IMR-90 (cell line): ENCODE measurements at regions not wholly inside any gene's neighbourhood (a gene's known extent, or its start where the extent isn't known, plus 50 kb on each side); places are given as distances from the start of the nearest gene placed in this dataset.

Experiments
- ATAC-seq: fragments of 200-7000 bp; cut with Tn5 transposase; 2 replicates; pipeline ENCODE4 v1.9.1; 2020; ENCODE audit warnings: low read depth, mild to moderate bottlenecking, moderate library complexity
- BruUV-seq: library from RNA; stranded (reverse); fragments of 400-500 nt; replicated peaks from 2 replicates; lab custom pipeline; 2021; lab: Mats Ljungman, UMichigan
- CTCF ChIA-PET: fragments of 300-600 bp; formaldehyde crosslinking; extraction: SDS; loops from one replicate; lab custom pipeline; 2021; ENCODE audit warnings: antibody characterized with exemption; lab: Yijun Ruan, JAX
- POLR2A ChIA-PET: fragments of 300-600 bp; sonication (Branson Sonifier 250); formaldehyde crosslinking; loops from one replicate; lab custom pipeline; 2022; ENCODE audit warnings: antibody characterized with exemption; ENCODE audit not compliant: unreplicated experiment; lab: Charles Lee
- DNase-seq: peaks from one replicate; pipeline ENCODE4 v3.0.0; 2013
- H2AFZ ChIP-seq: replicated peaks from 2 replicates; pipeline ENCODE3; 2013; ENCODE audit warnings: low read length, mild to moderate bottlenecking; ENCODE audit not compliant: poor library complexity
- H2AK5ac ChIP-seq: 2 replicates; pipeline ENCODE4 v1.6.1; 2013; ENCODE audit warnings: low read depth, low read length, inconsistent platforms
- H2AK9ac ChIP-seq: replicated peaks from 2 replicates; pipeline ENCODE3; 2013; ENCODE audit warnings: mild to moderate bottlenecking, low read depth, low read length, moderate library complexity; ENCODE audit not compliant: poor library complexity
- H2BK120ac ChIP-seq: 2 replicates; pipeline ENCODE4 v1.6.1; 2013; ENCODE audit warnings: low read depth, low read length, inconsistent platforms
- H2BK15ac ChIP-seq: 3 replicates; pipeline ENCODE4 v1.6.1; 2013; ENCODE audit warnings: low read depth, low read length, inconsistent platforms
- H2BK20ac ChIP-seq: 2 replicates; pipeline ENCODE4 v1.6.1; 2013; ENCODE audit warnings: low read depth, mild to moderate bottlenecking, inconsistent platforms, low read length, moderate library complexity
- H2BK5ac ChIP-seq: 2 replicates; pipeline ENCODE4 v1.6.1; 2013; ENCODE audit warnings: mild to moderate bottlenecking, low read depth, low read length, inconsistent platforms; ENCODE audit not compliant: poor library complexity, severe bottlenecking
- H3K14ac ChIP-seq: replicated peaks from 2 replicates; pipeline ENCODE4 v1.6.1; 2013; ENCODE audit warnings: low read depth, low read length, inconsistent platforms
- H3K18ac ChIP-seq: 2 replicates; pipeline ENCODE4 v1.6.1; 2013; ENCODE audit warnings: low read depth, low read length, control low read depth
- H3K23ac ChIP-seq: 2 replicates; pipeline ENCODE4 v1.6.1; 2013; ENCODE audit warnings: low read depth, low read length, inconsistent platforms
- H3K27ac ChIP-seq: 2 replicates; pipeline ENCODE4 v1.5.1; 2013; ENCODE audit warnings: mild to moderate bottlenecking, control low read depth, low read length; ENCODE audit not compliant: insufficient read depth
- H3K27me3 ChIP-seq: 2 replicates; pipeline ENCODE4 v1.6.1; 2013; ENCODE audit warnings: low read length; ENCODE audit not compliant: control insufficient read depth, insufficient read depth
- H3K36me3 ChIP-seq: 2 replicates; pipeline ENCODE4 v1.6.1; 2013; ENCODE audit warnings: low read length, mixed read lengths; ENCODE audit not compliant: control insufficient read depth, insufficient read depth
- H3K4ac ChIP-seq: 2 replicates; pipeline ENCODE4 v1.6.1; 2013; ENCODE audit warnings: low read depth, low read length, inconsistent platforms
- H3K4me1 ChIP-seq: 2 replicates; pipeline ENCODE4 v1.6.1; 2013; ENCODE audit warnings: low read length, mixed read lengths; ENCODE audit not compliant: control insufficient read depth, insufficient read depth
- H3K4me2 ChIP-seq: 2 replicates; pipeline ENCODE4 v1.6.1; 2013; ENCODE audit warnings: low read depth, mild to moderate bottlenecking, control low read depth, low read length, moderate library complexity
- H3K4me3 ChIP-seq: 2 replicates; pipeline ENCODE4 v1.5.1; 2013; ENCODE audit warnings: low read depth, mild to moderate bottlenecking, control low read depth, low read length, moderate library complexity; ENCODE audit not compliant: insufficient read depth
- H3K56ac ChIP-seq: 2 replicates; pipeline ENCODE4 v1.6.1; 2013; ENCODE audit warnings: low read length, inconsistent platforms; ENCODE audit not compliant: insufficient read depth; ENCODE audit errors: extremely low read depth
- H3K79me1 ChIP-seq, 2 experiments: 2 replicates each; pipeline ENCODE4 v1.6.1; 2013; ENCODE audit warnings: low read length in 2 of 2, inconsistent platforms in 1 of 2, low read depth in 1 of 2
- H3K9ac ChIP-seq: 2 replicates; pipeline ENCODE4 v1.6.1; 2013; ENCODE audit warnings: low read depth, low read length, control low read depth
- H3K9me1 ChIP-seq: 2 replicates; pipeline ENCODE4 v1.6.1; 2013; ENCODE audit warnings: low read length, inconsistent platforms; ENCODE audit not compliant: insufficient read depth
- H3K9me3 ChIP-seq: 2 replicates; pipeline ENCODE4 v1.6.1; 2013; ENCODE audit warnings: low read length; ENCODE audit not compliant: control insufficient read depth, insufficient read depth
- H4K20me1 ChIP-seq: 2 replicates; pipeline ENCODE4 v1.6.1; 2013; ENCODE audit warnings: low read length, inconsistent platforms; ENCODE audit not compliant: insufficient read depth
- H4K5ac ChIP-seq: 2 replicates; pipeline ENCODE4 v1.6.1; 2013; ENCODE audit warnings: mild to moderate bottlenecking, low read depth, low read length, control low read depth
- H4K8ac ChIP-seq, 2 experiments: 2 replicates each; pipeline ENCODE4 v1.6.1; 2013; ENCODE audit warnings: low read depth in 2 of 2, low read length in 2 of 2, control low read depth in 1 of 2, inconsistent platforms in 1 of 2
- H4K91ac ChIP-seq: 2 replicates; pipeline ENCODE4 v1.6.1; 2013; ENCODE audit warnings: low read depth, low read length, inconsistent platforms; ENCODE audit not compliant: insufficient read depth
- BHLHE40 ChIP-seq: fragments of 150-350 bp; IDR thresholded peaks from 2 replicates; pipeline ENCODE4 v1.6.1; 2016; ENCODE audit warnings: mild to moderate bottlenecking, low read depth, low read length
- CEBPB ChIP-seq: IDR thresholded peaks from 2 replicates; pipeline ENCODE4 v1.6.1; 2012; ENCODE audit warnings: low read depth, low read length, improper control_type of control experiment
- ELK1 ChIP-seq: fragments of 150-350 bp; IDR thresholded peaks from 2 replicates; pipeline ENCODE4 v1.6.1; 2016; ENCODE audit warnings: low read depth, mild to moderate bottlenecking, low read length, moderate library complexity, borderline replicate concordance
- FOS ChIP-seq: fragments of 150-350 bp; IDR thresholded peaks from 2 replicates; pipeline ENCODE4 v1.6.1; 2016; ENCODE audit warnings: low read depth, low read length
- MAFK ChIP-seq: IDR thresholded peaks from 2 replicates; pipeline ENCODE4 v1.6.1; 2012; ENCODE audit warnings: low read depth, low read length, improper control_type of control experiment
- MAZ ChIP-seq: IDR thresholded peaks from 2 replicates; pipeline ENCODE4 v1.6.1; 2012; ENCODE audit warnings: low read depth, mild to moderate bottlenecking, low read length, improper control_type of control experiment, moderate library complexity, borderline replicate concordance
- MXI1 ChIP-seq: IDR thresholded peaks from 2 replicates; pipeline ENCODE4 v1.6.1; 2012; ENCODE audit warnings: low read depth, mild to moderate bottlenecking, low read length, moderate library complexity, borderline replicate concordance
- NFE2L2 ChIP-seq: fragments of 150-350 bp; IDR thresholded peaks from 2 replicates; pipeline ENCODE4 v1.6.1; 2016; ENCODE audit warnings: low read depth, mild to moderate bottlenecking, low read length
- POLR2A ChIP-seq: IDR thresholded peaks from 2 replicates; pipeline ENCODE4 v1.6.1; 2012; ENCODE audit warnings: mild to moderate bottlenecking, low read depth, low read length
- RCOR1 ChIP-seq: IDR thresholded peaks from 2 replicates; pipeline ENCODE4 v1.6.1; 2012; ENCODE audit warnings: mild to moderate bottlenecking, low read length, improper control_type of control experiment; ENCODE audit not compliant: insufficient replicate concordance
- WGBS, 2 experiments: methylation state at CpG; one replicate each; pipeline versions ENCODE4 v1.1.5 to v1.1.7; 2013; ENCODE audit warnings: missing lambda C conversion rate in 2 of 2; ENCODE audit not compliant: insufficient read length in 1 of 2; ENCODE audit errors: extremely low coverage in 2 of 2; 5-methylcytosine and 5-hydroxymethylcytosine counted together
- dilution Hi-C: fragments of 300-500 bp; cut with HindIII; formaldehyde crosslinking; loops from one replicate; pipeline ENCODE4 v1.14.3; 2018; ENCODE audit warnings: low sequenced_read_pairs; ENCODE audit not compliant: unreplicated experiment
- in situ Hi-C: fragments of 300-500 bp; cut with MboI; formaldehyde crosslinking; loops from 3 replicates; pipeline ENCODE4 v1.14.3; 2019; ENCODE audit warnings: low sequenced_read_pairs, inconsistent platforms, mixed read lengths
- intact Hi-C: fragments of 100-400 bp; cut with micrococcal nuclease; formaldehyde crosslinking; loops from 2 replicates; pipeline ENCODE4 v1.10.0; 2022

DNA sequence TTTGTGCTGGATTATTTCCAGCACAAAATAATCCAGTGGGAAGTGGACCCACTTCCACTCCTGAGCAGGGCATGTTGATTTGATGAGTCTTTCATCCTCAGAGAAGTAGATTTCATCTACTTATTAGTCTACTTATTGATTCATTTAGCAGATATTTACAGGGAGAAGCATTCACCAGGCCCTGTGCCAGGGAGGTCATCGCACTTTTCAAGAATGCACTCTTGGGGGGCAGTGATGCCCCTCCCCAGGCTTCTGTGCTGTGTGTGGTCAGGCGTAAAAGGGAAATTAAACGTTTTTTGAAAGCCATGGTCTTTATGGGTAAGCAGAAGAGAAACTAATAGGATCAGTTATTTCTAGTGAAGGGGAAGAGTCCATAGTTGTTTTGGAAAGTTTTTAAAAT is 610.7 kb upstream of the TMEM132C start:
- H2BK15ac ChIP-seq, result no peak overlapping the region
- H3K9me3 ChIP-seq, result peaks cover 4% of the 10 kb centered on the region; the same call in 1 of the 2 replicates
- dilution Hi-C loops (no loop called here), intact Hi-C loops (no loop called here), in situ Hi-C loops (no loop called here)
- peak overlapping the region in 1 of 2 experiments; percentile 2; a peak in 1 of 4 replicates for H4K8ac ChIP-seq
- H3K4ac ChIP-seq, result no peak overlapping the region
- H3K27ac ChIP-seq, result no peak overlapping the region
- no TSS peak for BruUV-seq
- ATAC-seq (no peak), DNase-seq (no peak)
- H3K4me3 ChIP-seq, result no peak overlapping the region
- peak overlapping the region; percentile 48; the same call in 1 of the 2 replicates for H2BK120ac ChIP-seq
- H2BK20ac ChIP-seq, result no peak overlapping the region
- no peak overlapping the region for H2BK5ac ChIP-seq
- H3K9ac ChIP-seq, result no peak overlapping the region
- H3K4me2 ChIP-seq, result no peak overlapping the region
- H3K56ac ChIP-seq, result no peak overlapping the region
- no peaks in the 10 kb centered on the region for H3K27me3 ChIP-seq
- H4K20me1 ChIP-seq, result no peaks in the 10 kb centered on the region
- peaks cover 3% of the 10 kb centered on the region; the same call in 1 of the 2 replicates for H3K9me1 ChIP-seq
- no peak overlapping the region for H3K23ac ChIP-seq
- H2AFZ ChIP-seq, result no peak overlapping the region
- TF ChIP-seq MAFK (no peak), NFE2L2 (no peak), MAZ (no peak), BHLHE40 (no peak), RCOR1 (no peak), CEBPB (no peak), MXI1 (no peak), ELK1 (no peak), FOS (no peak), POLR2A (no peak)
- H3K14ac ChIP-seq, result no peak overlapping the region
- no peak overlapping the region for H4K5ac ChIP-seq
- H2AK9ac ChIP-seq, result no peak overlapping the region
- no peak overlapping the region for H2AK5ac ChIP-seq
- ChIA-PET CTCF (no interaction called here), POLR2A (no interaction called here)
- no peaks in the 10 kb centered on the region for H3K79me1 ChIP-seq
- H4K91ac ChIP-seq, result no peak overlapping the region
- WGBS, 2 experiments, result no CpG with 5 or more reads among the region's 3 CpGs
- H3K36me3 ChIP-seq, result no peaks in the 10 kb centered on the region
- H3K18ac ChIP-seq, result no peak overlapping the region; the same call in 1 of the 2 replicates
- no peaks in the 10 kb centered on the region; the same call in 1 of the 2 replicates for H3K4me1 ChIP-seq
